ENCODE measurements at regions not wholly inside any gene's neighbourhood (a gene's known extent, or its start where the extent isn't known, plus 50 kb on each side); places are given as distances from the start of the nearest gene placed in this dataset.

DNA sequence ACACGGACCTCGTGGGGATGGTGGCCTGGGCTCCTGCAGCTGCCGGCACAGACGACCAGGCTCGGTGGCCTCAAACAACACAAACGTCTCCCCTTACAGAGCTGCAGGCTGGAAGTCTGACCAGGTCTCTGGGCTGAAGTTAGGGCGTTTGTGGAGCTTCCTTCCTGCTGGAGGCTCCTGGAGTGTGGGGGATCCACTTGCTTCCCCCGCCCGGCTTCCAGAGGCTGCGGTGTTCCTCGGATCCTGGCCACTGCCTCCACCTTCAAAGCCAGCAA lies 313.5 kb downstream of the CTTN start:
- TF ChIP-seq RFX5 (IDR thresholded peaks at IDR 0.05; ENCODE audit: low read length) (no peak), RAD21 (IDR thresholded peaks at IDR 0.05; ENCODE audit: low read length) (no peak), SIN3A (IDR thresholded peaks at IDR 0.05; ENCODE audit: borderline replicate concordance, low read depth, low read length) (no peak)
- TF ChIP-seq, protein P1, sequence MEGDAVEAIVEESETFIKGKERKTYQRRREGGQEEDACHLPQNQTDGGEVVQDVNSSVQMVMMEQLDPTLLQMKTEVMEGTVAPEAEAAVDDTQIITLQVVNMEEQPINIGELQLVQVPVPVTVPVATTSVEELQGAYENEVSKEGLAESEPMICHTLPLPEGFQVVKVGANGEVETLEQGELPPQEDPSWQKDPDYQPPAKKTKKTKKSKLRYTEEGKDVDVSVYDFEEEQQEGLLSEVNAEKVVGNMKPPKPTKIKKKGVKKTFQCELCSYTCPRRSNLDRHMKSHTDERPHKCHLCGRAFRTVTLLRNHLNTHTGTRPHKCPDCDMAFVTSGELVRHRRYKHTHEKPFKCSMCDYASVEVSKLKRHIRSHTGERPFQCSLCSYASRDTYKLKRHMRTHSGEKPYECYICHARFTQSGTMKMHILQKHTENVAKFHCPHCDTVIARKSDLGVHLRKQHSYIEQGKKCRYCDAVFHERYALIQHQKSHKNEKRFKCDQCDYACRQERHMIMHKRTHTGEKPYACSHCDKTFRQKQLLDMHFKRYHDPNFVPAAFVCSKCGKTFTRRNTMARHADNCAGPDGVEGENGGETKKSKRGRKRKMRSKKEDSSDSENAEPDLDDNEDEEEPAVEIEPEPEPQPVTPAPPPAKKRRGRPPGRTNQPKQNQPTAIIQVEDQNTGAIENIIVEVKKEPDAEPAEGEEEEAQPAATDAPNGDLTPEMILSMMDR (IDR thresholded peaks at IDR 0.05): no peak

All from SK-N-SH (cell line).